HG03565 (cell line): ENCODE measurements at regions not wholly inside any gene's neighbourhood (a gene's known extent, or its start where the extent isn't known, plus 50 kb on each side); places are given as distances from the start of the nearest gene placed in this dataset.

ENCODE experiments used
- ATAC-seq: cut with Tn5 transposase; IDR thresholded peaks from one replicate; pipeline ENCODE4 v1.9.1; 2021; ENCODE audit warnings: mild to moderate bottlenecking, moderate library complexity; ENCODE audit not compliant: unreplicated experiment

DNA sequence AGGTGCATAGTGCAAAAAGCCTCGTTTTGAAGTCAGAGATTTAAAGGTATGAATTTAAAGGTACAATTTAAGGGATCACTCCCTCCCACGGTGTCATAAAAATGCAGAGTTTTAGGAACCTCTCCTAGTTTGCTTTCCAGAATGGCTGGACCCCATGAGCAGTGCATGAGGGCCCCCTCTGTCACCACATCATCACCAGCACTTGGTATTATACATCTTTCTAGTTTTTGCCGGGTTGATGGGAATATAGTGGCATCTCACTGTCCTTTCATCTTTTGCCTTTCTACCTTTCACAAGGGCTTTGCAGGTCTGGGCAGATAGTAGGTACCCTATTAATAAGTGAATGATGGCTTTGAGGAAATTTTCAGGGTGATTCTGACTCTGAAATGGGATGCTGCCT lies 103.6 kb upstream of the AGBL1 start:
- no peak for ATAC-seq

DNA sequence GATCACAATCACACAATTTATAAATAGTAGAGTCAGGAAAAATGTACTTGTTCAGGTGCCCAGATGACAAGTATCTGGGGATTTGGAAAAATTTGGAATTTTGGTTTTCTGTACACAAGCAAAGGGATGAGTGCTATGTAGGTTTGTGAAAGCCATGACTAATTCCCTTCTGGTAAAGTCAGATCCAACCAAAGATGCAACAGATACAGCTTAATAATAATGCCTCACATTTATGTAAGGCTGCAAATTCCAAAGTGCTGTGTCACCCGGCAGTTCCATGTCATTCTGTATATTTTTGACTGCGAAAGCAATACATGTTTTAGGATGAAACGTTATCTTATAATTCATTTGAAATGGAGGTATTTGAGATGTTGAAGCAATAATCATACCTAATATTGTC lies 102.7 kb upstream of the AGBL1 start:
- no peak for ATAC-seq

DNA sequence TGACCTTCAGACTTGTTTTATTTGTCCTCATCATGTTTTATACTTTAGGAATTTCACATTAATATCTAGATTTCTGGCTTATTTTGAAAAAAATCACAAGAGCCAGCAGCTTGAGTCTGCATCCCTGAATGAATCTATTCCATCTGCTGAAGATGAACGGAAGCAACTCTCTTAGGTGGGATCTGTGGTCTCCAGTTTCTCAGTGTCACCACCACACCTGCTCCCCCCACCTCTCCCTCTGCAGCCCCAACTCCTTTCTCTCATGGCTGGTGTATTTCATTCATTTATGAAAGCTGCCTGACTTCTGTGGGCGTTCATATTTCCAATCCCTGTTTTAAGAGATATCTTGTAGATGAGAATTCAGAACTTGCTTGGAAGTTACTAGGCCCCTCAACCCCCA lies 102.1 kb upstream of the AGBL1 start:
- no peak for ATAC-seq

DNA sequence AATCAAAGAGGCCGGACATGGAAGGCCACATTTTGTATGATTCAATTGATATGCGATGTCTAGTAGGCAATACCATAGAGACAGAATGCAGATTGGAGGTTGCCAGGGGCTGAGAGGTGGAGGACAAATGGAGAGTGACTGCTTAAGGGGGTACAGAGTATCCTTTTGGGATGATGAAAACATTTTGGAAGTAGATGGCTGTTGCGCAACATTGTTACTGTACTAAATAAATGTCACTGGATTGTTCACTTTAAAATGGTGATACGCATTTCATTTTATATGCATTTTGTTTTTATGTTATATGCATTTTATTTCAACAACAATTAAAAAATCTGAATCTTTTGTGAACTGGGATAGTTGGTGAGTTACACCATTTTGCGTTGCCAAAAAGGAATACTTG lies 99.7 kb upstream of the AGBL1 start:
- ATAC-seq, result no peak

DNA sequence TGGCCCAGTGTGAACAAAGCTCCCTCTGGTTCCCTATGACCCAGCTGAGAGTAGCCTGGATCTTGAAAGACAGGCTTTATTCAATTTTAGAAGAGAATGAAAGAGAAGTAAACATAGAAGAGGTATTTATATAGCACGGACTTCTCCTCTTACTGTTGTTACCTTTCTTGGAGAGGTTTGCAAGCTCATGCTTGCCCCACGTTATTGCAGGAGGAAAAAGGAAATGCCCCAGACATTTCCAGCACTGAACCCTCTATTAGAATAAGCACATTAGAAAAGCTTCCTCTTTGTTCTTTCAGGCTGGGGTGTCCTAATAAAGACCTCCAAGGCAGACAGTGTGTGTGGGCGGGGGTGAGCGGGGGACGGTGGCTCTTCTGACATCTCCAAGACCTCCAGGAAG lies 98.7 kb upstream of the AGBL1 start:
- no peak for ATAC-seq

DNA sequence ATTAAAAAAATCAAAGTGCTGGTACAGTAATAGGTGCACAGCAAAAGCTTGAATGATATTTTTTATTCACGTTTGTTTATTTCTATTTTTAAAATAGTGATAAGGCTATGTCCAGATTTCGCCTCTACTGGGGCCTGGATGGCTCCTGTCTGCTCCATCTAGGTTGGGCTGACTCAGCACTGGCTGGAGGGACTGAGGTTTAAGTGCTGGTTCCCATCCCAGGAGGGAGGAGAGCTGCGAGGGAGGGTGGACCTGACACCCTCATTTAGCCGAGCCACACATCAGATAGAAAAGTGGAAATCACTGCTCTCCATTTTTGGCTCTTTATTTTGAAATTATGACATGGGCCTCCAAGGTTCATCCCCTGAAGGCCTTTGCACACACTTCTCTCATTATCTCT lies 95.4 kb upstream of the AGBL1 start:
- no peak for ATAC-seq

DNA sequence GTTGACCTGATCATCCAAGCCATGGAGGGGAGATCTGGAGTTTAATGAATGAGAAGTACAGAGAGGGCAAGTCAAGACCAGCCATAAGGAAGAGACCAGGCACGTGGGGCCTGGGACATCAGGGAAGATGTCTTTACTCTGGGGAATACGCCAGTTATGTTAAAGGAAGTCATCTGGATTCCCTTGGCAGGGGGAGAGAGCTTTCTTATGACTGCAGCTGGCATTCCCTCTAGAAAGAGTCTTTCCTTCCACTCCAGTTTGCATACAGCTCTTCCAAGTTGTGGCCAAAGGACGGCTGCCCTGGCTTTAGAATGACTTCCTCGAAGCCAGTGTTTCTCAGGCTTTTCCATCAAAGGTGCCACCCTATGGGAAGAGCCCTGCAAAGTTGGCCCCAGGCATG lies 93.6 kb upstream of the AGBL1 start:
- ATAC-seq, result no peak

DNA sequence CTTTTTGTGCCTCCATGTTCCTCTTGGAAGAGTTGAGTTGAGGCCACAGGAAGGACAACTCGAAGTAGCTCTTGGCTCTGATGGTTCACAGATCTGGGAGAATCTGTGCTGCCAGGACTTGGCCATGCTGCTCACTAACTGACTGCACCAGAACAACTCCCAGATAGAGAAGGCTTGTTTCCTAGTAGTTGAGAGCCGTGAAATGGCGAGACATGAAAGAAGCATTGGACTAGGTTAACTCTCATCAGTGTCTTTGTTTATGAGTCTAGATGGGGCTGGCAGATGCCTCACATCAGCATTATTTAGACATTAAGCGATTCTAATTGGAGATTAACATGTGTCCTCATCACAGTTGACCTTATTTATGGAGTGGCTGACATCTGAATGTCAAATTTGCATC lies 92.9 kb upstream of the AGBL1 start:
- ATAC-seq, result no peak

DNA sequence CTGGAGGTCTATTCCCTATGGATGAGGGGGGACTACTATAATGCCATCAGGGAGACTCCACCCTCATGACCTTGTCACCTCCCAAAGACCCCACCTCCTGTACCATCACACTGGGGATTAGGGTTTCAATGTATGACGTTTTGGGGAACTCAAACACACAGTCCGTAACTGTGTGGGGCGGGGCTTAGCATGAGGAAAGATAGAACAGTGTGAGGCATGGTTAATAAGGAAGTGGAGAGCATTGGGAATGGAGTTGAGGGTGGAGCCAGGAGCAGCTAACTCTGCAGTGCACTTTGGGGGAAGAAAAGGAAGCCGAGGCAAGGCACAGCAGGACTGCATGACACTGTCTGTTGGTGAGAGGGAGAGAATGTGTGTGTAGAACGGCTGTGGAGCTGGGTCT lies 90.9 kb upstream of the AGBL1 start:
- no peak for ATAC-seq

DNA sequence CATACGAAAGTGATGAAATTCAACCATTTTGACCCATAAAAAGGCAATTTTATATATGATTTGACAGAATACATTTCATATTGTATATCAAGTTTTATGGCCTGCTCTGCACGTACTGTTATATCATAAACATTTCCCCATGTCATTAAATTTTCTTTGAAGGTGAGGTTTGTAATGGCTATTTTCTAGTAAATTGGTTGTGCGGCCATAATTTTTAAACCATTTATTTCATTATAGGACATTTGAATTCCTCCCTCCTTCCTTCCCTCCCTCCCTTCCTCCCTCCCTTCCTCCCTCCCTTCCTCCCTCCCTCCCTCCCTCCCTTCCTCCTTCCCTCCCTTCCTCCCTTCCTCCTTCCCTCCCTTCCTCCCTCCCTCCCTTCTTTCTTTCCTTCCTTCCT lies 87.4 kb upstream of the AGBL1 start:
- no peak for ATAC-seq

DNA sequence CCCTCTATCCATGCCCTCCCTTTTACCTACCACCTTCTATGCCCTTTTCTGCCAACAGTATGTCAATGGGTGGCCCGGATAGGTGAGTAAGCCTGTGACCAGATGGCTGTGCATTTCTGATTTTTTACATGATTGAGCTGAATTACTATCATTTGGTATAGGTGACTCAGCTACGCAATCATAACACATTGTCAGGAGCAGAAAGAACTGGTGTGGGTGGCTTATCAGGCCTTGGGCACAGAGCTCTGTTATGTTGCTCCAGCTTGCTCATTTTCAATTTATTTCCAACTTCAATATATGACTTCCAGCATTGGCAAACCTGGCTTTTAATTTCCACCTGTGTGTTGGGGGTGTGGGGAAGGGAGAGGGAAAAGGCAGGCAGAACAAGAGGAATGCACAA lies 86.6 kb upstream of the AGBL1 start:
- ATAC-seq, result no peak

DNA sequence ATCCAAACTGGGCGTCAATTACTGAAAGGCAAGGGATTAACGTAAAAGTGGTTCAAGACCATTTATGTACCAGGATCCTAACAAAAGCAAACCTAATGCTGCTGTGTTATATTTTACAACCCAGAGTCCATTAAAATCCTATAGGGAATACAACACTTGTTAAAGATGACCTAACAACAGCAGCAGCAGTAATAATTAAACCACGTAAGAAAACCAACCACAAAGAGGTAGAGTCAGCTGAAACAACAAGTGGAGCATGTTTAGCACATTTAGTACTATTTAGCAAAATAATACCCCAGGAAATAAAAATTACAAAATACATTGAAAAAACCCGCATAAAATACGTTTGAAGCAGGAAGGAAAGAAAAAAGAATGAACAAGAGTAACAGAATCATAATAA lies 82.1 kb upstream of the AGBL1 start:
- no peak for ATAC-seq

DNA sequence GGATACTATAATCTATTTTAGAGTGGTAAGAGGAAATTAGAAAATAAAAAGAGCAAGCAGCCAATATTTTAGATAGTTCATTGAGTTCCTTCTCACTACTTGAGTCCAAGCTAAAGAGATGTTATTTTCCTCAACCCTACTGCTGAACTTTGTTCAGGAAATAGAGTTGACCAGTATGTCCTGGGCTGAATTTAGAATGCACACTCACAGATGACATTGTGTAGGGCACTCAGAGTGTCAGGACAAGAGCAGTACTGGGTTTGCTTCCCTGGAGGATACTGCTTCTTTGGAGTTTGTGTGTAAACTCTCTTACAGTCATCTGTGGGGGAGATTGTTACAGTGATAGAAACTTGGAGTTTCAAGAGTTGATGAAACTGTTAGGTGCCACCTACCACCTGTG lies 80.0 kb upstream of the AGBL1 start:
- ATAC-seq, result no peak

DNA sequence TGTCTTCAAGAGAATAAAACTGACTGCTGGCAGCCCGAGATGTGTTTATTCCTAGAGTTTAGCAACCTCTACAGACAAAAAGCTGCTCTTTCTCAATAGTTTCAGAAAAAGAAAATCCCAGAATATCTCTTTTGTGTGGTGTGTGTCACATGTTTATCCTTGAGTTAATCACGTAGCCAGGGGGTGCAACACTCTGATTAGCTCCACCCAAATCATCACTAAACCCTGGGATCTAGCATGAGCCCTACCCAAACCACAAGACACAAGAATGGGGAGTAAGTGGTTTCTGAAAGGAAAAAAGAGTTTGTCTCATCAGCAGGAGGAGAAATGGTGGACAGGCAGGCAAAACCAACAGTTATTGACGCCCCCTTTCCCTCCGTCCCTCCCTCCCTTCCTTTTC lies 78.5 kb upstream of the AGBL1 start:
- ATAC-seq, result no peak

DNA sequence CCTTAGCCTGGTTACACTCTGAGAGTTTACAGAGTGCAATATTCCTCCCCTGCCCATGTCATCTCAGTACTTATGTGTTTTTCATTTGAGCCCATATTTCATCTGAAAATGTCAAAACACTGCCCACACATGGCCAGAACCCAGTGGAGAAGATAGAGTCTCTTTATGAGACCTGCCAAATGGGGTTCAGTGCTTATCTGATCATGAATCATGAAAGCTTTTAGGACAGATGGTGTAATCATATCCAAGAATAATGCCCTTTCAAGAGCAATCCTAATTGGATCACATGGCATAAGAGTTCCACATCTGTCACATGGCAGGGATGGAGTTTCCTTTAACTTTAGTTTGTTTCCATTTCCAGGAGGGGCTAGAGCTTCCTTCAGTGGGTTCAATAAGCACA lies 77.2 kb upstream of the AGBL1 start:
- no peak for ATAC-seq

DNA sequence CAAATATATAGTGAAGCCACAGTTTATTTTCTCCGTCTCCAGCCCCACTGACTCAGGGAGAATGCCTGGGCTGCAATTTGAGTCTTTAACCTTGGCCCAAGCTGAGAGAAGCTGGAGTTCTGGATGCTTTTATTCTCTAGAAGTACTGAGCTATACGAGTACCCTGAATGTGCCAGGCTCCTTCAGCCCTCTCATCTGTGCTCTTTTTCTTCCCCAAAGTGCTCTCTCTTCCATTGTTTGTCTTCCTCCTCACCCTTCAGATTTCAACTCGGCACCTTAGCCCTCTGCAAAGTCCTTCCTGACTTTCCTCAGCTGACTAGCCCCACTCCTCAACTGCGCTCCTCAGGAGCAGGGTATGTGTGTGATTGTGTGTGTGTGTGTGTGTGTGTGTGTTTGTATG lies 75.6 kb upstream of the AGBL1 start:
- no peak for ATAC-seq

DNA sequence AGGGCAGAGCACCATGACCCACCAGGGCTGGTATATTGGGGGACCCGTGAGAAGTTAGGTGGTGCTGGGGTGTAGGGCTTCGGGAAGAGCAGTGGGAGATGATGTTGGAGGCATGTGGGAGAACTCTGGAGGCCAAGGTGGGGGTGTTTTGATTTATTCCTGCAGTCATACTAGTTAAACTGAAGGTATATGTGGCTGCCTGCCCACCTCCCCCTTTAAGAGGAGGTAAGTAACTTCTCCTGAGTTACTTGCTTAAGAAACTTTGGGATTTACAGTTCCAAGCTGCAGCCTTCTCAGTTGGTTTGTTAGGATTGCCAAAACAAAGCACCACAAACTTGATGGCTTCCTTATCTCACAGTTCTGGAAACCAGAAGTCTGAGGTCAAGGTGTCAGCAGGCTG lies 73.1 kb upstream of the AGBL1 start:
- no peak for ATAC-seq

DNA sequence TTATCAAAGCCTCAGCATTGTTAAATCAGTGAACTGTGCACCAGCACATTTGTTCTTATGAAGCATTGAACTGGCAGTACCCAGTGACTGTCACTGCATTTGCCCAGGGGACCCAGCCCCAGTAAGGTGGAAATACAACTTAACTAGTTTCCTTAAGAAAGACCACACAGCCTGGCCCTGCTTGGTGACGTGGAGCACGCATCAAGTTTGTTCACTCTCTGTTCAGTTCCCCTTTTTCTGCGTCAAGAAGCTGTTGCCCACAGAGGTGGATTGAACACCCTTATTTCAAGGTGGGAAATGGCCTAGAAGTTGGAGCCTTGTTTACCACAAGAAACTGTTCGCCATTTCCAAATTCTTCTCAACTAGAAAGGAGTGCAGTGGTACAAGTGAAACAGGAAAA lies 69.9 kb upstream of the AGBL1 start:
- no peak for ATAC-seq

DNA sequence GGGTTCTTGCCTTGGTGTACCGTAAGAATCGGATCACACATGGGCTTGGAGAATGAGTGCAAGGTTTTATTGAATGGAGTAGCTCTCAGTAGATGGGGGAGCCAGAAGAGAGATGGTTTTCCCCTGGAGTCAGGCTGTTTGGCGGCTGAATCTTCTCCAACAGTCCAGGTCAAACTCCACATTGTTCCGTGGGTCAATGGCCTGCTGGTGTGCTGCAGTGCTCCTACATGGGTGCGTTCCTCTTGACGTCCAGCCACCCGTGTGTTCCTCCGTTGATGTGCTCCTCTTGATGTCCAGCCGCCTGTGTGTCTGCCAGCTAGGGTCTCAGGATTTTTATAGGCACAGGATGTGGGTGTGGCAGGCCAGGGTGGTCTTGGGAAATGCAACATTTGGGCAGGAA lies 69.3 kb upstream of the AGBL1 start:
- ATAC-seq, result no peak

DNA sequence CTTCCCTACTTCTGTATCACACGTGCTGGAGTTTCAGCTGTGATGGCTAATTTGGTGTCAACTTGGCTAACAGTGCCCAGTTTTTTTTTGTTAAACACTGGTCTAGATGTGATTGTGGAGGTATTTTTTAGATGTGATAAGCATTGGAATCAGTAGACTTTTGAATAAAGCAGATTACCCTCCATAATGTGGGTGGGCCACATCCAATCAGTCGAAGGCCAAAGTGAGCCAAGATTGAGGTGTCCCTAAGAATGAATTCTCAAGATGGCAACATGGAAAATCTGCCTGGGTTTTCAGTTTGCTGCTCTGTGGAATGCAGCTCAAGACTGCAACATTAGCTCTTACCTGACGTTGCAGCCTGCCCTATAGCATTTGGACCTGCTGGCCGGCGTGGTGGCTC lies 68.8 kb upstream of the AGBL1 start:
- no peak for ATAC-seq

DNA sequence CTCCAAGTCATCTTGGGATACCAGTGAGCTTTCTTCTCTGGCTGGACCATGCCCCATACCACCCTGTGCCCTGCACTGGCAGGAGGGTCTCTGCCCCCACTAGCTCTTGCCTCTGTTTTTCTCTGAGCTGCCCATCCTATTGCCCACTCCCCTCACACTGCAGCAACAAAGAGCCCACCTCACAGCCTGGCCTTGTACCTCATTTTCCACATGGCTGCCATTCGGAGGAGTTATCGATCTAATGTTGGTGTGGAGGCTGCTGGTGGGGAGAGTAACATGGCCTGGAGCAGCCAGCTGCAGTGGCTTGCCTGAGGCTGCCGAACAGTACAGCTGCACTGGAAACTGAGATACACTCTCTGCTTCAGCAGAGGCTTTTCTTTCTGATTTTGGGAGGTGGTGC lies 65.7 kb upstream of the AGBL1 start:
- ATAC-seq, result no peak

DNA sequence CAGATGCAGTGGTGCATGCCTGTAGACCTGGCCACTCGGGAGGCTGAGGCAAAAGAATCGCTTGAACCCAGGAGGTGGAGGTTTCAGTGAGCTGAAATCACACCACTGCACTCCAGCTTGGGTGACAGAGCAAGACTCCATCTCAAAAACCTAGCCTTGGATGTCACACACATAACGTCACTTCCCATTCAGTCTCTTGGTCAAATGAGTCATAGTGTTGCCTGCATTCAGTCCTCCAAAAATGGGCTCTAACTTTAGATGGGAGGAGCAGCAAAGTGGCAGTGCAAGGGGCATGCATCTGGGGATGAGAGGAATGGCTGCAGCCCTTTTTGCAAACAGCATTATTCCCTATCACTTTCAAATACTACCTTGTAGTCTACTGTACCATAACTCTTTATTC lies 62.9 kb upstream of the AGBL1 start:
- ATAC-seq, result no peak

DNA sequence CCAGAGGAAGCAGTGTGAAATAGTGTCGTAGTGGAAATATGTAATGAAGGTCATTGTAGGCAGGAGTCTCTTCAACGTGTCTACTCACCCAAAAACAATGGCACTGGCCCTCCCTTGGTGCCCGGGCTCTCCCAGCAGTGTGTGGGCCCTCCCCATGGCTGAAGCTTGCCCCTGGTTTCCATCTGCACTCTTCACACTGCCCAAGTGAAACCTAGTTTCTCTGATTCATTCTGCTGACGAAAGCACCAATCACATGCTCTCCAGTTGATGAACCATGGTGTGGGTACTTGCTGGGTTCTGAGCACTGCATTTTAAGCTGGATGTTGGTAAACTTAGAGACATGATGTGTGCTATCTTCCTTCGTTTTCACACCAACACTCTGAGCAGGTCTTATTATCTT lies 61.0 kb upstream of the AGBL1 start:
- no peak for ATAC-seq
